ENCODE measurements at regions not wholly inside any gene's neighbourhood (a gene's known extent, or its start where the extent isn't known, plus 50 kb on each side); places are given as distances from the start of the nearest gene placed in this dataset.
"Not testable (repeated sequence)": the region's sequence is repeated elsewhere in the genome, so short reads cannot be mapped to it uniquely, and the experiment has no call there.

GRCh38 chr2:11944311-11944710, 197.9 kb downstream of the LPIN1 start:
- no peak for DNase-seq (ENCODE audit: low read depth)
- TF ChIP-seq MAX (IDR thresholded peaks at IDR 0.05; ENCODE audit: low read depth, low read length) (no peak), MYC (IDR thresholded peaks at IDR 0.05; ENCODE audit: low read depth, low read length) (no peak)
- H3K4me3 ChIP-seq (ENCODE audit: low read depth, low read length): no peak overlapping the region

- no peak overlapping the region for H3K4me3 ChIP-seq (ENCODE audit: low read depth, low read length)
- DNase-seq (ENCODE audit: low read depth): no peak
- TF ChIP-seq MAX (IDR thresholded peaks at IDR 0.05; ENCODE audit: low read depth, low read length) (no peak), POLR2A (IDR thresholded peaks at IDR 0.05; ENCODE audit: extremely low read depth, insufficient read length) (no peak), CTCF (IDR thresholded peaks at IDR 0.05; ENCODE audit: low read depth, low read length) (no peak), MYC (IDR thresholded peaks at IDR 0.05; ENCODE audit: low read depth, low read length) (no peak)
These were observed 199.0 kb downstream of the LPIN1 start for GRCh38 chr2:11945139-11946126.

GRCh38 chr2:11947956-11948355, 201.5 kb downstream of the LPIN1 start:
- TF ChIP-seq CTCF (IDR thresholded peaks at IDR 0.05; ENCODE audit: low read depth, low read length): no peak
- no peak for TF ChIP-seq MYC (IDR thresholded peaks at IDR 0.05; ENCODE audit: low read depth, low read length)
- TF ChIP-seq POLR2A (IDR thresholded peaks at IDR 0.05; ENCODE audit: extremely low read depth, insufficient read length): no peak
- no peak for TF ChIP-seq MAX (IDR thresholded peaks at IDR 0.05; ENCODE audit: low read depth, low read length)
- DNase-seq (ENCODE audit: low read depth): no peak
- no peak overlapping the region for H3K4me3 ChIP-seq (ENCODE audit: low read depth, low read length)

- H3K4me3 ChIP-seq (ENCODE audit: low read depth, low read length): no peak overlapping the region
- no peak for TF ChIP-seq POLR2A (IDR thresholded peaks at IDR 0.05; ENCODE audit: extremely low read depth, insufficient read length)
- DNase-seq (ENCODE audit: low read depth): peak; percentile 91
These were observed 203.5 kb downstream of the LPIN1 start for GRCh38 chr2:11949732-11950523.

- no peak overlapping the region for H3K4me3 ChIP-seq (ENCODE audit: low read depth, low read length)
- TF ChIP-seq MYC (IDR thresholded peaks at IDR 0.05; ENCODE audit: low read depth, low read length) (no peak), POLR2A (IDR thresholded peaks at IDR 0.05; ENCODE audit: extremely low read depth, insufficient read length) (no peak), CTCF (IDR thresholded peaks at IDR 0.05; ENCODE audit: low read depth, low read length) (no peak), MAX (IDR thresholded peaks at IDR 0.05; ENCODE audit: low read depth, low read length) (no peak)
- DNase-seq (ENCODE audit: low read depth): no peak
These were observed 204.5 kb downstream of the LPIN1 start for GRCh38 chr2:11950896-11951295.

- DNase-seq (ENCODE audit: low read depth): not testable (repeated sequence)
These were observed 205.1 kb downstream of the LPIN1 start for GRCh38 chr2:11951492-11951891.

GRCh38 chr2:11953258-11953657, 206.8 kb downstream of the LPIN1 start:
- no peak for DNase-seq (ENCODE audit: low read depth)
- no peak overlapping the region for H3K4me3 ChIP-seq (ENCODE audit: low read depth, low read length)
- no peak for TF ChIP-seq MAX (IDR thresholded peaks at IDR 0.05; ENCODE audit: low read depth, low read length)
- no peak for TF ChIP-seq CTCF (IDR thresholded peaks at IDR 0.05; ENCODE audit: low read depth, low read length)
- TF ChIP-seq POLR2A (IDR thresholded peaks at IDR 0.05; ENCODE audit: extremely low read depth, insufficient read length): no peak
- TF ChIP-seq MYC (IDR thresholded peaks at IDR 0.05; ENCODE audit: low read depth, low read length): no peak

More at GRCh38 chr2:11951492-11951891, 205.1 kb downstream of the LPIN1 start:
- H3K4me3 ChIP-seq (ENCODE audit: low read depth, low read length): not testable (repeated sequence)
